ENCODE measurements at regions not wholly inside any gene's neighbourhood (a gene's known extent, or its start where the extent isn't known, plus 50 kb on each side); places are given as distances from the start of the nearest gene placed in this dataset.

GRCh38 chr6:81381382-81381916 lies 371.0 kb downstream of the TENT5A start:
- Histone ChIP-seq H3K27me3 (no peaks in the 10 kb centered on the region), H3K27ac (peak overlapping the region; percentile 24), H3K4me1 (ENCODE audit: insufficient read depth) (no peaks in the 10 kb centered on the region), H3K36me3 (replicated peaks; ENCODE audit: insufficient read depth, low read depth) (no peaks in the 10 kb centered on the region), H3K9me2 (replicated peaks; ENCODE audit: insufficient read depth) (no peaks in the 10 kb centered on the region), H3K4me3 (no peak overlapping the region), H3K79me2 (no peaks in the 10 kb centered on the region), H4K20me1 (ENCODE audit: insufficient read depth, poor library complexity, severe bottlenecking) (no peaks in the 10 kb centered on the region), H3K9me3 (ENCODE audit: low read depth) (no peaks in the 10 kb centered on the region), H2AFZ (no peak overlapping the region), H3K4me2 (no peak overlapping the region)
- TF ChIP-seq EZH2 (IDR thresholded peaks at IDR 0.05; ENCODE audit: borderline replicate concordance) (no peak), EZH2phosphoT487 (IDR thresholded peaks at IDR 0.05; ENCODE audit: low read depth, severe bottlenecking, unreplicated experiment) (no peak)
- TF ChIP-seq, protein P1, sequence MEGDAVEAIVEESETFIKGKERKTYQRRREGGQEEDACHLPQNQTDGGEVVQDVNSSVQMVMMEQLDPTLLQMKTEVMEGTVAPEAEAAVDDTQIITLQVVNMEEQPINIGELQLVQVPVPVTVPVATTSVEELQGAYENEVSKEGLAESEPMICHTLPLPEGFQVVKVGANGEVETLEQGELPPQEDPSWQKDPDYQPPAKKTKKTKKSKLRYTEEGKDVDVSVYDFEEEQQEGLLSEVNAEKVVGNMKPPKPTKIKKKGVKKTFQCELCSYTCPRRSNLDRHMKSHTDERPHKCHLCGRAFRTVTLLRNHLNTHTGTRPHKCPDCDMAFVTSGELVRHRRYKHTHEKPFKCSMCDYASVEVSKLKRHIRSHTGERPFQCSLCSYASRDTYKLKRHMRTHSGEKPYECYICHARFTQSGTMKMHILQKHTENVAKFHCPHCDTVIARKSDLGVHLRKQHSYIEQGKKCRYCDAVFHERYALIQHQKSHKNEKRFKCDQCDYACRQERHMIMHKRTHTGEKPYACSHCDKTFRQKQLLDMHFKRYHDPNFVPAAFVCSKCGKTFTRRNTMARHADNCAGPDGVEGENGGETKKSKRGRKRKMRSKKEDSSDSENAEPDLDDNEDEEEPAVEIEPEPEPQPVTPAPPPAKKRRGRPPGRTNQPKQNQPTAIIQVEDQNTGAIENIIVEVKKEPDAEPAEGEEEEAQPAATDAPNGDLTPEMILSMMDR (IDR thresholded peaks at IDR 0.05; ENCODE audit: poor library complexity), result no peak
- DNase-seq (ENCODE audit: low spot score), result no peak
- 87% methylated on average over 1 of the region's 1 CpG for WGBS (ENCODE audit: low lambda C conversion rate, missing lambda C conversion rate)

- no peaks in the 10 kb centered on the region for H4K20me1 ChIP-seq (ENCODE audit: insufficient read depth, poor library complexity, severe bottlenecking)
- H3K9me3 ChIP-seq (ENCODE audit: low read depth), result no peaks in the 10 kb centered on the region
- H3K4me3 ChIP-seq, result no peak overlapping the region
- no peak overlapping the region for H3K4me2 ChIP-seq
- peak overlapping the region; percentile 24 for H3K27ac ChIP-seq
- 85% methylated on average over 1 of the region's 1 CpG for WGBS (ENCODE audit: low lambda C conversion rate, missing lambda C conversion rate)
- DNase-seq (ENCODE audit: low spot score), result peak; percentile 20
- TF ChIP-seq EZH2 (IDR thresholded peaks at IDR 0.05; ENCODE audit: borderline replicate concordance) (no peak), EZH2phosphoT487 (IDR thresholded peaks at IDR 0.05; ENCODE audit: low read depth, severe bottlenecking, unreplicated experiment) (no peak)
- TF ChIP-seq, protein P1 (IDR thresholded peaks at IDR 0.05; ENCODE audit: poor library complexity), result no peak
- no peaks in the 10 kb centered on the region for H3K36me3 ChIP-seq (replicated peaks; ENCODE audit: insufficient read depth, low read depth)
- H3K4me1 ChIP-seq (ENCODE audit: insufficient read depth), result no peaks in the 10 kb centered on the region
- H3K27me3 ChIP-seq, result no peaks in the 10 kb centered on the region
- no peak overlapping the region for H2AFZ ChIP-seq
- H3K79me2 ChIP-seq, result no peaks in the 10 kb centered on the region
- no peaks in the 10 kb centered on the region for H3K9me2 ChIP-seq (replicated peaks; ENCODE audit: insufficient read depth)
Observed at GRCh38 chr6:81380718-81381338, 371.7 kb downstream of the TENT5A start.

DNA sequence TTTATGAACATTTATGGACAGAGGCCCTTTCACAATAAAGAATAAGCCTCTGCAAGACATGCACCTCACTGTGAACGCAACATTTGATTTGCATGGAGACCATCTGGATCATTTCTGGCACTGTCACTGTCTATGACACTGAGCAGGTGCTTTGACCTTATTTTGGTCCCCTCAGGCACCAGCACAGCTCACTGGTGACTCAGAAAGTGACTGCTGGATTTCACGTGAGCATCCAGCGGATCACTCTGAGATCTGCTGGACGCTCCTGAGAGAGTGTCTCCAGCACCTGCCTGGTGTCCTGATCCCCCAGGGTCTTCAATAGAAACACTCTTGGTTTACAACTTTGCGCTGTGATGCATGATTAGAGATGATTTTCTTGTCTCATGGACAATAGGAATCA lies 375.7 kb downstream of the TENT5A start:
- H3K79me2 ChIP-seq, result no peaks in the 10 kb centered on the region
- no peaks in the 10 kb centered on the region for H3K36me3 ChIP-seq (replicated peaks; ENCODE audit: insufficient read depth, low read depth)
- no peaks in the 10 kb centered on the region for H3K9me2 ChIP-seq (replicated peaks; ENCODE audit: insufficient read depth)
- TF ChIP-seq, protein P1 (IDR thresholded peaks at IDR 0.05; ENCODE audit: poor library complexity), result no peak
- TF ChIP-seq EZH2 (IDR thresholded peaks at IDR 0.05; ENCODE audit: borderline replicate concordance), result no peak
- TF ChIP-seq EZH2phosphoT487 (IDR thresholded peaks at IDR 0.05; ENCODE audit: low read depth, severe bottlenecking, unreplicated experiment), result no peak
- no peak overlapping the region for H3K4me2 ChIP-seq
- 91% methylated on average over 5 of the region's 5 CpGs for WGBS (ENCODE audit: low lambda C conversion rate, missing lambda C conversion rate)
- no peak overlapping the region for H2AFZ ChIP-seq
- DNase-seq (ENCODE audit: low spot score), result no peak
- H3K27ac ChIP-seq, result no peak overlapping the region
- H3K4me1 ChIP-seq (ENCODE audit: insufficient read depth), result no peaks in the 10 kb centered on the region
- H3K9me3 ChIP-seq (ENCODE audit: low read depth), result no peaks in the 10 kb centered on the region
- H3K27me3 ChIP-seq, result no peaks in the 10 kb centered on the region
- no peaks in the 10 kb centered on the region for H4K20me1 ChIP-seq (ENCODE audit: insufficient read depth, poor library complexity, severe bottlenecking)
- H3K4me3 ChIP-seq, result no peak overlapping the region

Measured in hepatocyte (in vitro differentiated cells).